Left lung (tissue), 4 donors: ENCODE measurements at regions not wholly inside any gene's neighbourhood (a gene's known extent, or its start where the extent isn't known, plus 50 kb on each side); places are given as distances from the start of the nearest gene placed in this dataset.

Experiments used
- ATAC-seq: fragments of 200-7000 bp; cut with Tn5 transposase; one replicate; pipeline ENCODE4 v1.9.1; 2020; ENCODE audit warnings: moderate library complexity
- DNase-seq, 4 donors: peaks; one replicate each; pipeline ENCODE4 v3.0.0-alpha.2; 2013 to 2020
- H3K27ac ChIP-seq, 2 donors: fragments of 200-600 bp; sonication (generic) in 1 of 2; one replicate each; pipeline versions ENCODE4 v1.5.0 to v1.8.0; 2020 to 2021
- H3K27me3 ChIP-seq, 2 donors: fragments of 200-600 bp; sonication (generic) in 1 of 2; one replicate each; pipeline versions ENCODE4 v1.5.0 to v1.8.0; 2020 to 2021
- H3K36me3 ChIP-seq, 2 donors: fragments of 200-600 bp; sonication (generic) in 1 of 2; one replicate each; pipeline versions ENCODE4 v1.5.0 to v1.8.0; 2020 to 2021
- H3K4me1 ChIP-seq, 2 donors: fragments of 200-600 bp; one replicate each; pipeline ENCODE4 v1.8.0; 2021
- H3K4me3 ChIP-seq, 2 donors: fragments of 200-600 bp; sonication (generic) in 1 of 2; one replicate each; pipeline versions ENCODE4 v1.5.0 to v1.8.0; 2020 to 2021; ENCODE audit warnings: mild to moderate bottlenecking in 1 of 2
- H3K9me3 ChIP-seq, 2 donors: fragments of 200-600 bp; sonication (generic) in 1 of 2; one replicate each; pipeline versions ENCODE4 v1.5.0 to v1.8.0; 2020 to 2021
- CTCF ChIP-seq, 2 donors: fragments of 200-600 bp; sonication (generic) in 1 of 2; IDR thresholded peaks; one replicate each; pipeline versions ENCODE4 v1.5.0 to v1.8.0; 2021; ENCODE audit warnings: antibody characterized with exemption in 2 of 2
- intact Hi-C, 2 donors: fragments of 100-400 bp; cut with DNase I; formaldehyde crosslinking; loops; one replicate each; pipeline versions ENCODE4 v1.11.2 to v1.14.2; 2022
- donor health status: DM: no; HTN: yes; CAD: no.
- donor health status: DM: no; HTN: no; CAD: no.

DNA sequence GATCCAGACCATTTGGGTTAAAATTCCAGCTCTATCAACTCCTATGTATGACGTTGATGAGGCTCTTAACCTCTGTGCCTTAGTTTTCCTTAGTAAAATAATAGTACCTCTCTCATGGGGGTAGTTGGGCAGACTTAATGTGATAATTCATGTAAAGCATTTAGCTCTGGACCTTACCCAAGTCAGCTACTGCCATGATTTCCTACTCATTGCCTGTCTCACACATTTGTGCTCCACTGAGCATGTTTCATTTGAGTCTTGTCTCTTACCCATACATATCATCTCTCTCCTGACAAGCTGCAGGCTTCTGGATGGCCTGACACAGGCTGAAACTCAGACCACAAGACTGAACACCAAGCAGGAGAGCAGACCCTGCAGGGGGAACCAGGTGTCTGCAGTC is 77.7 kb upstream of the ZBTB40 start:
- H3K4me1 ChIP-seq: no peaks in the 10 kb centered on the region
- TF ChIP-seq CTCF (IDR thresholded peaks at IDR 0.05): no peak
- H3K4me3 ChIP-seq: no peak overlapping the region
- no peak for ATAC-seq
- H3K27ac ChIP-seq: no peak overlapping the region
- DNase-seq: no peak
- peaks cover 0 to 41% of the 10 kb centered on the region in 2 donors for H3K27me3 ChIP-seq
- peaks cover 0 to 4% of the 10 kb centered on the region in 2 donors for H3K9me3 ChIP-seq
- no peaks in the 10 kb centered on the region for H3K36me3 ChIP-seq
- intact Hi-C loops: no loop called here

GRCh38 chr1:22375601-22376000 is 76.0 kb upstream of the ZBTB40 start:
- peaks cover 0 to 4% of the 10 kb centered on the region in 2 donors for H3K9me3 ChIP-seq
- no peaks in the 10 kb centered on the region for H3K4me1 ChIP-seq
- no peak overlapping the region for H3K4me3 ChIP-seq
- intact Hi-C loops: no loop called here
- H3K27ac ChIP-seq: no peak overlapping the region
- DNase-seq: no peak
- no peak for ATAC-seq
- no peaks in the 10 kb centered on the region for H3K36me3 ChIP-seq
- no peak for TF ChIP-seq CTCF (IDR thresholded peaks at IDR 0.05)
- H3K27me3 ChIP-seq: peaks cover 0 to 40% of the 10 kb centered on the region in 2 donors

GRCh38 chr1:22376001-22376400 is 75.7 kb upstream of the ZBTB40 start:
- no peaks in the 10 kb centered on the region for H3K36me3 ChIP-seq
- intact Hi-C loops: no loop called here
- ATAC-seq: no peak
- no peak overlapping the region for H3K4me3 ChIP-seq
- no peak for DNase-seq
- no peaks in the 10 kb centered on the region for H3K4me1 ChIP-seq
- no peak overlapping the region for H3K27ac ChIP-seq
- peaks cover 0 to 40% of the 10 kb centered on the region in 2 donors for H3K27me3 ChIP-seq
- TF ChIP-seq CTCF (IDR thresholded peaks at IDR 0.05): no peak
- H3K9me3 ChIP-seq: peaks cover 0 to 4% of the 10 kb centered on the region in 2 donors

- Histone ChIP-seq H3K27ac (no peak overlapping the region), H3K27me3 (peaks cover 0 to 35% of the 10 kb centered on the region in 2 donors), H3K4me3 (no peak overlapping the region), H3K36me3 (no peaks in the 10 kb centered on the region), H3K4me1 (no peaks in the 10 kb centered on the region), H3K9me3 (peaks cover 0 to 4% of the 10 kb centered on the region in 2 donors)
- TF ChIP-seq CTCF (IDR thresholded peaks at IDR 0.05): no peak
- no peak for DNase-seq
- no peak for ATAC-seq
- intact Hi-C loops: no loop called here
Observed at GRCh38 chr1:22376546-22376945, 75.1 kb upstream of the ZBTB40 start.

DNA sequence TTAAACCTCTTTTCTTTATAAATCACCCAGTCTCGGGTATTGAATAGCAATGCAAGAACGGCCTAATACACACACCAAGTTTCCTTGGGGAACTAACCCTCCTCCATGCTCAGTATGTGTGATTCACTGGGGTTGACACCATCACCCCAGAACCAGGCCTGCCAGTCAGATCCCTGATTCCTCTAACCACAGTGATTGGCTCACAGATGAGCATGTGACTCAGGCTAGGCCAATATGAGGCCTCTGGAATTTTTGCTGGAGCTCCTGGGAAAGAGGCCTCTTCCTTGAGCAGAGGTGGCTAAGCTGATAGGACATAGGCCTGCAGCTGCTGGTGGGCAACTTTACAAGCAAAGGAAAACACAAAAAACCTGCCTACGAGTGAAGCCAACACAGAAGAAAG is 74.7 kb upstream of the ZBTB40 start:
- no peaks in the 10 kb centered on the region for H3K36me3 ChIP-seq
- ATAC-seq: no peak
- peaks cover 0 to 4% of the 10 kb centered on the region in 2 donors for H3K9me3 ChIP-seq
- DNase-seq: no peak
- intact Hi-C loops: no loop called here
- no peak overlapping the region for H3K4me3 ChIP-seq
- no peak for TF ChIP-seq CTCF (IDR thresholded peaks at IDR 0.05)
- no peaks in the 10 kb centered on the region for H3K4me1 ChIP-seq
- H3K27ac ChIP-seq: no peak overlapping the region
- peaks cover 0 to 35% of the 10 kb centered on the region in 2 donors for H3K27me3 ChIP-seq
